Hepatic stellate cell (primary cell): ENCODE measurements at regions not wholly inside any gene's neighbourhood (a gene's known extent, or its start where the extent isn't known, plus 50 kb on each side); places are given as distances from the start of the nearest gene placed in this dataset.
"Not testable (repeated sequence)": the region's sequence is repeated elsewhere in the genome, so short reads cannot be mapped to it uniquely, and the experiment has no call there.

Source experiments
- DNase-seq: peaks from one replicate; pipeline ENCODE4 v3.0.0; 2011; ENCODE audit warnings: low spot score

DNA sequence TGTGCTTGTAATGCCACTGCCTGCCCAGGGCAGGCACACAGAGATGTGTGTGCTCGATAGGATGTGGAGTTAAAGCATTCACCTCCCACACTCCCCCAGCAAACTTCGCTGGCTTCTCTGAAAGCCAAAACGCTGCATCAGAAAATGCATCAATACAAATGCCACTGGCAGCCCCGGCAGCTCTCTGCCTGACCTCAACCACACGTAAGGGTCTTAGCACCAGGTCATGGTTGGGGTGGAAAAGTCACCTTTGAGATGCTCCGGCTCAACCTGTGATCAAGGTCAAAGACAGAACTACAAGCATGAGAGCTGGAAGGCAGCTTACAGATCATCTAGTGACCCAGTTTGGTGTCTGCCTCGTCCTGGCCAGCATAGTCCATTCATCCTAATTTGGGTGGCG lies 114.4 kb upstream of the NANOS1 start:
- DNase-seq, result no peak

DNA sequence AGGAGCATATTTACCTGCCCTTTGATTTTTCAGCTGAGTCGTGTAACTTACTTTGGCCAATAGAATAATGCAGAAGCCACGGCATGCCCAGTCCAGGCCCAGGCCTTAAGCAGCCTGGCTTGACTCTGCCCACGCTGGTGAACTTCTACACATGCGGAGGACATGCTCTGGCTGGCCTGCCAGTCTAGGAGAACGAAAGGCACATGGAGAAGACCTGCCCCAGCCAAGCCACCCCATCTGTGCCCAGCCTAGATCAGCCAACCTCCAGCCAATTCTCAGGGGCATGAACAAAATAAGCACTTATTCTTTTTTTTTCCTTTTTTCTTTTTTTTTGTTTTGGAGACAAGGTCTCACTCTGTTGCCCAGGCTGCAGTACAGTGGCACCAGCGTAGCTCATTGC lies 112.7 kb upstream of the NANOS1 start:
- no peak for DNase-seq

DNA sequence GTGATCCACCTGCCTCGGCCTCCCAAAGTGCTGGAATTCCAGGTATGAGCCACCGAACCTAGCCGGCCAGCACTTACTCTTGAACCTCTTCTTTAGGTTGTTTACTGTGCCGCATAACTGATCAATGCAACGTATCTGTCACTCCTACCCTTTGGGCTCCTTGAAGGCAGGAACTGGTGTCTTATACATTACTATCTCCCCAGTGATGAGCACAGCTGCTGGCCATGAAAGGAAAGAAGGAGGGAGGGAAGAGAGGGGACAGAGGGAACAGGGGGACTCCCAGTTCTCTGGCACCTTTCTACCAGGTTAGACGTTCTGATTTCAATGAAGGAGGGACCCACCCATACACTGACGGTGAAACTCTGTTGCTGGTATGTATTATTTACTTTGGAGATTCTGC lies 111.8 kb upstream of the NANOS1 start:
- DNase-seq, result no peak

- no peak for DNase-seq
Observed at GRCh38 chr10:118918116-118918515, 111.4 kb upstream of the NANOS1 start.

DNA sequence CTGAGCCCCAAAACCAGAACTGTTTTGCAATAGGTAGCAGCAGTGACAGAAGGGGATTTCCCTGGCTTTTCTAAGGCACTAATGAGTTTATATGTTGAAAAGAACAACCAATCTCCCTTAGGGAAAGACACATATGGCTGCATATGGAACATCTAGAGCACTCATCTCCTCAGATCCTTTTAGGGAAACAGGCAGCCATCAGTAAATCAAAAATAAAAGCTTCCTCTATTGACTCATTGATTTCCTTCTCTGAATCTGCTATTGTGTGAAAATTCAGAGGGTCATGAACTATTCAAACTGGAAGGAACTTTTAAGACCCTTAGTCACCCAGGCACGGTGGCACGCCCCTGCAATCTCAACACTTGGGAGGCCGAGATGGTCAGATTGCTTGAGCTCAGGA lies 110.9 kb upstream of the NANOS1 start:
- DNase-seq, result no peak

DNA sequence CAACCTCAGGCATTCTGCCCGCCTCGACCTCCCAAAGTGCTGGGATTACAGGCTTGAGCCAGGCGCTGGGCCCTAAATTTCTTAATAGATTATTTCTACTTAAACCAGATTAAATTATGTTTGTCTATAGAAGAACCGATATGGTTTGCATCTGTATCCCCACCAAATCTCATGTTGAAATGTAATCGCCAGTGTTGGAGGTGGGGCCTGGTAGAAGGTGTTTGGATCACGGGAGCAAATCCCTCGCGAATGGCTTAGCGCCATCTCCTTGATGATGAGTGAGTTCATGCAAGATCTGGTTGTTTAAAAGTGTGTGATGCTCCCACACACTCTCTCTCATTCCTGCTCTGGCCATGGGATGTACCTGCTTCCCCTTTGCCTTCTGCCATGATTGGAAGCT lies 109.3 kb upstream of the NANOS1 start:
- DNase-seq, result no peak

GRCh38 chr10:118922226-118922625 lies 107.3 kb upstream of the NANOS1 start:
- DNase-seq, result no peak

GRCh38 chr10:118922972-118923371 lies 106.5 kb upstream of the NANOS1 start:
- no peak for DNase-seq

- DNase-seq, result no peak
Observed at GRCh38 chr10:118924493-118924892, 105.0 kb upstream of the NANOS1 start.

GRCh38 chr10:118925404-118926071 lies 104.0 kb upstream of the NANOS1 start:
- no peak for DNase-seq

- no peak for DNase-seq
Observed at GRCh38 chr10:118926072-118926417, 103.5 kb upstream of the NANOS1 start.

- no peak for DNase-seq
Observed at GRCh38 chr10:118926441-118926840, 103.1 kb upstream of the NANOS1 start.

DNA sequence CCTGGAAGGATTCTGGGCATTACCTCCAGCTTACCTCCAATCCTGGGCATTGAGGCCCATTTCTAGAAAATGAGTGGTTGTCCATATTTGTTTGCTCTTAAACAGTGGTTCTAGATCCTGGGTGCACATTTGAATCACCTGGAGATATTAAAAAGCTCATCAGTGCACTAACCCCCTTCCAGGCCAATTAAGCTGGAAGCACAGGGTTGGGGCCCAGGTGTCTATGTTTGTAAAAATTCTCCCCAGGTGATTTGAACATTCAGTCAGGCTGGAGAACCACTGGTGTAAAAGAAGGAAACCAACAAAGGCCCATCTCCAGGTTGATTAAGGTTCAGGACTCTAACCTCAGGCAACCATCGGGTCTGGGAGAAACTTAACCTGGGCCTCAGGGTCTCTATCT lies 102.6 kb upstream of the NANOS1 start:
- DNase-seq, result no peak

DNA sequence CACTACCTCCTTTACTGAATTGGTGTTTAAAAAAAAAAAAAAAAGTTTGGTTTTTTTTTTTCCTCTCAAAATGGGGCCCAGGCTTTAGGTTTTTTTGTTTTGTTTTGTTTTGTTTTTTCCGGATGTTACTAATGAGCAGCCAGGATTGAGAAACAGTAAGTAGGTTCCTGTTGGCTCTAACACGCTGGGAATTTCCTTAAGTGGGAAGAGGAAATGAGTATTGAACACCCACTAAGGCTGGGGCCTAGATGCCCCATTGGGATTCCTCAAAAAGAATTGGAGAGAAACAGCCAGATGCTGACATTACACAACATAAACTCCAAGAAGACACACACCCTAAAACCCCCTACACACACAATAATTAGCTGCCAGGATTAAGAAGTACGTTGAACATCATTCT lies 102.2 kb upstream of the NANOS1 start:
- DNase-seq, result no peak

GRCh38 chr10:118930614-118931013 lies 98.9 kb upstream of the NANOS1 start:
- DNase-seq, result no peak

- no peak for DNase-seq
Observed at GRCh38 chr10:118931436-118931835, 98.1 kb upstream of the NANOS1 start.

- not testable (repeated sequence) for DNase-seq
Observed at GRCh38 chr10:118932154-118932553, 97.4 kb upstream of the NANOS1 start.

- DNase-seq, result no peak
Observed at GRCh38 chr10:118937226-118937625, 92.3 kb upstream of the NANOS1 start.

- DNase-seq, result no peak
Observed at GRCh38 chr10:118939211-118940007, 90.1 kb upstream of the NANOS1 start.

DNA sequence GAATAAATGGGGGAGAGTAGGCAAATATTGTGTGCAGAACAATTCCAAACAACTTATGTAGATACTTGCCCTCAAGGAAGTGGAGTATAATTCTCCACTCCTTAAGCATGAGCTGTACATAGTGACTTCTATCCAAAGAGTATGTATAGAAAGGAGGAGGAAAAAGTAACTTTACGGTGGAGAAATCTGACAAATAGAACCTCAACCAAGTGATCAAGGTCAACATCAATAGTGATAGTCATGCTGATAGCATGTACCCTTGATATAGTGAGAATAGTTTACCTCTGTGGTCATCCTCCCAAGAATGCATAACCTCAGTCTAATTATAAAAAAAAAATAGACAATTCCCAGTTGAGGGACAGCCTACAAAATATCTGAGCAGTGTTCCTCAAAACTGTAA lies 89.1 kb upstream of the NANOS1 start:
- DNase-seq, result no peak

- no peak for DNase-seq
Observed at GRCh38 chr10:118943253-118943652, 86.3 kb upstream of the NANOS1 start.

- no peak for DNase-seq
Observed at GRCh38 chr10:118944959-118945633, 84.4 kb upstream of the NANOS1 start.

DNA sequence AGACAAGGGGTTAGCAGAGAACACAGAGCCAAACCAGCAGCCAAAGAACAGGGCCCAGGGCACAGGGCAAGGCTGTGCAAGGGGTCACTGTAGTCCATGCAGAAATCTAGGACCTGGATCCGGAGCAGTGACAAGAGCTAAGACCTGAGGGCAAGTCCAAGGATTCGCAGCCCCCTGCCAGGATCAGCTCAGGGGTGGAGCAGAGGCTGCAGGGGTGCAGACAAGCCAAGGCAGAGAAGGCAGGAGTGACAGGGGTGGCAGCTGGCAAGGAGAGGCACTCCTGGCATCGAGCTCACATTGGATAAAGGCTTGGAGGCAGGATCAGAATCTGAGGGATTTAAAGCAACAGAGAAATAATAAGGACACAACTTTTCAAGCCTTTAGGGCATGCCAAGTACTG lies 80.7 kb upstream of the NANOS1 start:
- no peak for DNase-seq
